Ramos (cell line): ENCODE measurements at regions not wholly inside any gene's neighbourhood (a gene's known extent, or its start where the extent isn't known, plus 50 kb on each side); places are given as distances from the start of the nearest gene placed in this dataset.
"Not testable (repeated sequence)": the region's sequence is repeated elsewhere in the genome, so short reads cannot be mapped to it uniquely, and the experiment has no call there.

Experiments
- in situ Hi-C: fragments of 300-500 bp; cut with MboI; formaldehyde crosslinking; loops from one replicate; pipeline ENCODE4 v1.14.3; 2022; ENCODE audit warnings: low sequenced_read_pairs; ENCODE audit not compliant: unreplicated experiment

GRCh38 chr13:73306688-73307087 lies 247.9 kb downstream of the KLF5 start:
- in situ Hi-C loops = no loop called here

GRCh38 chr13:73304442-73304841 lies 245.6 kb downstream of the KLF5 start:
- in situ Hi-C loops = no loop called here

- in situ Hi-C loops = no loop called here
These were observed 245.0 kb downstream of the KLF5 start for GRCh38 chr13:73303851-73304250.

- in situ Hi-C loops = not testable (repeated sequence)
These were observed 242.8 kb downstream of the KLF5 start for GRCh38 chr13:73301622-73302021.

- in situ Hi-C loops = no loop called here
These were observed 242.1 kb downstream of the KLF5 start for GRCh38 chr13:73300718-73301425.

GRCh38 chr13:73299787-73300186 lies 241.0 kb downstream of the KLF5 start:
- in situ Hi-C loops = no loop called here

- in situ Hi-C loops = no loop called here
These were observed 235.2 kb downstream of the KLF5 start for GRCh38 chr13:73293913-73294523.

- in situ Hi-C loops = no loop called here
These were observed 233.3 kb downstream of the KLF5 start for GRCh38 chr13:73292127-73292526.

GRCh38 chr13:73290844-73291243 lies 232.0 kb downstream of the KLF5 start:
- in situ Hi-C loops = no loop called here

GRCh38 chr13:73288596-73288995 lies 229.8 kb downstream of the KLF5 start:
- in situ Hi-C loops = no loop called here

- in situ Hi-C loops = no loop called here
These were observed 229.0 kb downstream of the KLF5 start for GRCh38 chr13:73287831-73288230.

GRCh38 chr13:73286942-73287620 lies 228.3 kb downstream of the KLF5 start:
- in situ Hi-C loops = no loop called here

- in situ Hi-C loops = no loop called here
These were observed 227.4 kb downstream of the KLF5 start for GRCh38 chr13:73286177-73286576.

GRCh38 chr13:73284081-73284874 lies 225.5 kb downstream of the KLF5 start:
- in situ Hi-C loops = no loop called here

- in situ Hi-C loops = no loop called here
These were observed 224.8 kb downstream of the KLF5 start for GRCh38 chr13:73283636-73284035.

GRCh38 chr13:73281746-73282145 lies 222.9 kb downstream of the KLF5 start:
- in situ Hi-C loops = no loop called here

- in situ Hi-C loops = no loop called here
These were observed 219.4 kb downstream of the KLF5 start for GRCh38 chr13:73278186-73278585.

- in situ Hi-C loops = no loop called here
These were observed 216.4 kb downstream of the KLF5 start for GRCh38 chr13:73275163-73275562.

- in situ Hi-C loops = no loop called here
These were observed 215.3 kb downstream of the KLF5 start for GRCh38 chr13:73274147-73274546.

- in situ Hi-C loops = no loop called here
These were observed 214.9 kb downstream of the KLF5 start for GRCh38 chr13:73273745-73274144.

- in situ Hi-C loops = no loop called here
These were observed 214.5 kb downstream of the KLF5 start for GRCh38 chr13:73273276-73273675.
